GM18520 (cell line): ENCODE measurements at regions not wholly inside any gene's neighbourhood (a gene's known extent, or its start where the extent isn't known, plus 50 kb on each side); places are given as distances from the start of the nearest gene placed in this dataset.
A peak's percentile ranks its signal among the peaks of the same experiment; 100 is the strongest.
"Not testable (repeated sequence)": the region's sequence is repeated elsewhere in the genome, so short reads cannot be mapped to it uniquely, and the experiment has no call there.

Experiments
- ATAC-seq: cut with Tn5 transposase; IDR thresholded peaks from one replicate; pipeline ENCODE4 v1.9.1; 2021; ENCODE audit not compliant: unreplicated experiment

DNA sequence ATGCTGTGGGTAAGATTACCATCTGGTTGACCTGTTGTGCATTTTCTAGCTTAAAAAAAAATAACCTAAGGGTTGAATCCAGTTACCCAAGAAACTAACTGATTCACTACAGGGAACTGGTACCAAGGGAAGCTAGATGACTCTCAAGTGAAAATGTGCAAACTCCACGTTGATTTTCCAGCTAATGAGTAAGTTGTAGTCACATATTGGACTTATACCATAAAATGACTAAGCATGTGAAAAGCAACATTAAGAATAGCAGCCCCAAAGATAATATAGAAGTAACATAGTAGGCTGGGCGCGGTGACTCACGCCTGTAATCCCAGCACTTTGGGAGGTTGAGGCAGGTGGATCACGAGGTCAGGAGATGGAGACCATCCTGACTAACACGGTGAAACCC, 270.9 kb downstream of the SPRY1 start:
- ATAC-seq, result no peak

DNA sequence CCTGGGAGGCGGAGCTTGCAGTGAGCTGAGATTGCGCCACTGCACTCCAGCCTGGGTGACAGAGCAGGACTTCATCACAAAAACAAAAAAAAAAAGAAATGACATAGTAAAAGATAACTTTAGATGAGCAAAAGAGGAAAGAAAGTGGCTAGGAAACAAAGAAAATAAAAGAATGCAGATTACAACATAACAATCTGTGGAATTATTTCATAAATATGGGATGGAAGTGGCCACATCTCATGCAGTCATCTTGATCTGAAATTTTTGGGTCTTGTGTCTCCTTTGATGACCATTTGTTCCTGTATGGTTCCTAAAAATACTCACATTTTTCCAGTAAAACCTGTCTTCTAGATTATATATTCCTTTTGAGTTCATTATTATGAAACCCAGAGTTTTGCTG, 271.4 kb downstream of the SPRY1 start:
- ATAC-seq, result no peak

DNA sequence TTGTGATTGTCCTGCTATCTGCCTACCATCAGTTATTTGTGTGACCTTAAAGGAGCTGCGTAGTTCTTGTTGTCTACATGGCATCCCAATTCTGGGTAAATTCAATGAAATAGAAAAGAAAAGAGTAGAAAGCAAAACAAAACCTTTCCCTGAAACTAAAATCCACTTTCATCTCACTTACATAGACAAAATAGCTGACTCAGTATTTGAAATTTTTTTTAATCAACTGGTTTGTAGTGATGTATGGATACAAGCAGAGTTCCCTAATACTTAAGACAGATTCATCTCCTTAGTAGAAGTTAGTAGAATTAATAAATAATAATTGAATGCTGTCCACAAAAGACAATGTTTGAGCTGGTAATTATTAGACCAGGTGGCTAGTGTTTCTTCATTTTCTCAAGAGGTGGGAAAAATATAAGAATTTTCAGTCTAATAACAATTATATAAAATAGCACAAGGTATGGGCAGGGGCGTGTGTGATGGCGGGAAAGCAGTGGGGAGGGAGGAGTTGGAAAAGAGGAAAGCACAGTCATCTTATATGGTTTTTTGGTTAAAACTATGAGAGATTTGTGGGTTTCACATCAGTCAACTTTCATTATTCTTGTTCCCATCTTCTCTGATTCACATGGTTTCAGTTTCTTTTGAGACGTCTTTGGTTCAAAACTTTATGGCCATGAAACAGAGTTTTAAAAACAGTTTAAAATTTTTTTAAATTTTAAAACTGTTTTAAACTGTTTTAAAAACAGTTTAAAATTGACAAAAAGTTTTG, 275.2 kb downstream of the SPRY1 start:
- peak; percentile 79 for ATAC-seq

- ATAC-seq, result no peak
Observed at GRCh38 chr4:123672987-123673386, 276.4 kb downstream of the SPRY1 start.

DNA sequence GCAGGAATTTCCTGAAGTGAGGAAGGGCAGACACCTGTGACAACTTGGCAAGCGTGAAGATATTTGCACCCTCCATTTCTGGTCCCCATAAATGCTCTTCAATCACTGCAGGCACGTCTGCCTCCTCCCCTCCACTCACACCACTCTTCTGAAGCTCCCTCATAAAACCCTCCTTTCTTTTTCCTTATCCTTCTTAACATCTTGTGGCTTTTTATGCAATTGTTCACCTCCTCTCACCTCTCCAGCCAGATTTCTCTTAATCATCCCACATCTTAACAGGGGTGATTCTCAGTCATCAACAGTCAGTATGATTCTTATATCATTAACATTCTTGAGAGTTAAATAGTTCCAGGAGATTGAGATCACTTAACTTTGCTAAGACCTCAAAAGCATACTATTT, 277.4 kb downstream of the SPRY1 start:
- ATAC-seq, result no peak

- ATAC-seq, result no peak
Observed at GRCh38 chr4:123674762-123675465, 278.3 kb downstream of the SPRY1 start.

DNA sequence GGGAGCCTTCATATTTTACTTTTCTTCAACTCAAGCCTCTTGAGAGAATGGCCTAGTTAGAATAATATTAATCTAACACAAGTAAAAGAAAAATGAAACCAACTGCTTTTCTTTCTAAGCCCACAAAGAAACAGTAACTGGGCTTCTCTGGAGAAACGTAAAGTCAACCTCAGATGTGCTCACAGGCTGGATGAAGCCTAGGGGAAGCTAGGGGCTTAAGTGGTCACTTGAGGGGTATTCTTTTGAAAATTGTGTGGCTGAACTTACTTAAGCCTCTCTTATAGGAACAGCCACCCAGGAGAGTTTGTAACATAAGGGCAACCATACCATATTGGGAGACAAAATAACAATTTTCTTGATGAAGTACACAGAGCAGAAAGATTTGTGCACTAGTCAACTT, 279.0 kb downstream of the SPRY1 start:
- no peak for ATAC-seq

DNA sequence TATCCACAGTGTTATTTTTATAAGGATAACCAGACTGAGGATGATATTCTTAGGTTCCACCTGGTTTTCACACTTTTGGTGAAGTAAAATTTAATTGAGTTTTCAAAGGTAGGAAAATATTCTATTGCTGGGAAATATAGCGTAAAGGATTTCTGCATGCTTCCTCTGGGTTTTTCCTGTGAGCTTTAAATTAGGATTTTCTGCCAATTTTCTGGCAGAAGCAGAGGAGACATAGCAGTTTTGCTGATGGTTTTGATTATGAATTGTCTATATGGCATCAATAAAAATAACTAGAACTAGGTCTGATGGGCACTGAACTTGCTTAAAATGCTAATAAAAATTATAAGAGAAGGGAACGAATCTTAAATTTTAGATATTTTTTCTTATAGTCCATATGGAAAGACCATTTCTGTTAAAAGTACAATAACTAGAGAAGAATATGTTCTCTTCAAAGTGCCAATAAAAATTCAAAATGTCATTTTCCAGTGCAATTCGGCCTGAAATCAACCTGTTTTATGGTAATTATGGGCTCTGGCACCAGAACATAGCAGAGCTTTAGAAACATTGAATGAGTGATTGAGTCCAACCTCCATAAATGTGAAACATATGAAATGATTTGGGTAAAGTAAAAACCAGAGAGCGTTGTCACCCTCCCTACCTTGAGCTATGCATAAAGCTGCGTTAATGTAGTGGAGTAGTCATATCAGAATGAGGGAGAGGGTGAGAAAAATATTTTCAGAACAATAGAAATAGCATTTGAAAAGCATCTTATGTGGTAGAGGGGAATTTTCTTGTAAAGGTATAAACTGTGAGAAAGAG, 279.7 kb downstream of the SPRY1 start:
- peak; percentile 33 for ATAC-seq

GRCh38 chr4:123676890-123677229, 280.3 kb downstream of the SPRY1 start:
- no peak for ATAC-seq

DNA sequence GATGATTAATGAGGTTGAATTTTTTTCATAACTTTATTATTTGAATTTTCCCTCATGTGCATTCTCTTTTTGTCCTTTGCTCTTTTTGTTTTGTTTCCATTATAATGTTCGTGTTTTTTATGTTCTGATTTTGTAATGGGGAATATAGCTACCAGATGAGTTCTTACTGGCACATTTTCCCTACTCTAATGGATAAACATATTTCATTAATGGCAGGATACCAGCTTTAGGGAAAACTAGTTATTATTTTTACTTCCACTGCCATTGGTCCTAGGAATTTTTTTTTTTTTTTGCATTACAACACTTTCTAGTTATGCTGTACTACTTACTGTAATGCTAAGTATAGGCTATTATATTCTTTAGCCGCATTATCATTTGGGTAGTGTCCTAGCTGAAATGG, 286.3 kb downstream of the SPRY1 start:
- ATAC-seq, result no peak

DNA sequence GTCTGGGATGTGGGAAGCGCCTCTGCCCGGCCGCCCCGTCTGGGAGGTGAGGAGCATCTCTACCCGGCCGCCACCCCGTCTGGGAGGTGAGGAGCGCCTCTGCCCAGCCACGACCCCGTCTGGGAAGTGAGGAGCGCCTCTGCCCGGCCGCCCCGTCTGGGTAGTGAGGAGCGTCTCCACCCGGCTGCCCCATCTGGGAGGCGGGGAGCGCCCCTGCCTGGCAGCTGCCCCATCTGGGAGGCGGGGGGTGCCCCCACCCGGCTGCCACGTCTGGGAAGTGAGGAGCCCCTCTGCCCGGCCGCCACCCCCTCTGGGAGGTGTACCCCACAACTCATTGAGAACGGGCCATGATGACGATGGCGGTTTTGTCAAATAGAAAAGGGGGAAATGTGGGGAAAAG, 288.3 kb downstream of the SPRY1 start:
- not testable (repeated sequence) for ATAC-seq

DNA sequence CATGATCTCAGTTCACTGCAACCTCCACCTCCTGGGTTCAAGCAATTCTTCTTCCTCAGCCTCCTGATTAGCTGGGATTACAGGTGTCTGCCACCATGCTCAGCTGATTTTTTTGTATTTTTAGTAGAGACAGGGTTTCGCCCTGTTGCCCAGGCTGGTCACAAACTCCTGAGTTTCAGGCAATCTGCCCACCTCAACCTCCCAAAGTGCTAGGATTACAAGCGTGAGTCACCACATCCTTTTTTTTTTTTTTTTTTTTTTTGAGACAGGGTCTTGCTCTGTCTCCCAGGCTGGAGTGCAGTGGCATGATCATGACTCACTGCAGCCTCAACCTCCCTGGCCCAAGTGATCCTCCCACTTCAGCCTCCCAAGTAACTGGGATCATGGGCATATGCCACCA, 298.9 kb downstream of the SPRY1 start:
- not testable (repeated sequence) for ATAC-seq

DNA sequence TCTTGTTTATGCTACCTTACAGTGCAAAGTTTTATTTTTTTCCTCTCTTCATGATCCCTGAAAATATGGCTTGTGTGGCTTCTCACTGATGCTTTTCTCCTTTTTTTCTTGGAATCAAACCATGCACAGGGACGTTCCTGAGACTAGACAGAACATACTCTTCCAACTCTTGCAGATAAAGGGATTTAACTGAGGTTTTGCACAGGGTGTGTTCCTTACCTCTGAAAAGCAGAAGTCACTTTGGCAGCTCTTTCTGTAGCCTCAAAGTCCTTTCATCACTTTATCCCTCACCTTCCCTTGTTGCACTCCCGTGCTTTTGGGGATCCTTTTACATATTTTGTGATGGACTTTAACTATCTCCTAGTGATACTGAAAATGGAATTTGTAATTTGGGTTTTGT, 300.1 kb downstream of the SPRY1 start:
- no peak for ATAC-seq

GRCh38 chr4:123698556-123698955, 302.0 kb downstream of the SPRY1 start:
- no peak for ATAC-seq

DNA sequence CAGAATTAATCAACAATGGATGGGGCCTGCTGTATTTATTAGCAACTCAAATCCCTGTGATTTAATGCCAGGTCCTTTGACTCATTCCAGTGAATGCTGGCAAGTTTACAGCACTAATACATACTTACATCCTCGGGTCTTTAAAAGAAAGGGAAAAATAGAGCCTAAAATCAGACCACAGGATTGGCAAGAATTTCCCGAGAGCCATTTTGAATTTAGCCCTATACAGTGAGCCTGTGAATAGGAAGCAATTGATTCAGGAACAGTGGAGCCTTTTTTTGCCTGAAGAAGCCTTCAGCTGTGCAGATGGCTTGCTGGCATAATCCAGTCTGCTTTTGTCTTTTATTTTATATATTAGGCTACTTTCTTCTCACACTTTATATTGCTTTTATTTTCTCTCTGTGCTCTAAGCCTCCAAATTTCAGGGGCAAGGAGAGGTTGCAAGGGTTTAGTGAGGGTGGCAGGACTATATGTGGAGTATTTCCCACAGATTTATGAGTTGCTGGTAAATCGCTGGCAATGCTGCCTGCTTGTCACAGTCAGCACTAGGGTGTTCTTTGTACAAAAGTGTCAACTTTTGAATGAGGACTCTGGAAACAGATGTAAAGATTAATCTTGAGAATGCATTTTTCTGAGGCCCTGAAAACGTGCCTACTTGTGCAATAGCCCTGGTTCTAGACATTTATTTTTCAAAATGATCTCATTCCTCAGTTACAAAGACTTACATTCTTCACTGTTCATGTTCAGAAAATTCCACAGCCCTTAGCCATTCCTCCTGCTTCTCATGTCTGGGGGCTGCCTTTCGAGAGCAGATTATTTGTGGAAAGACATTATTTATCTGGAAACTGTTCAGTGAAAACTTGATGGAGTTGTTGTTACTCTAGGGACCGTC, 303.5 kb downstream of the SPRY1 start:
- ATAC-seq, result no peak

DNA sequence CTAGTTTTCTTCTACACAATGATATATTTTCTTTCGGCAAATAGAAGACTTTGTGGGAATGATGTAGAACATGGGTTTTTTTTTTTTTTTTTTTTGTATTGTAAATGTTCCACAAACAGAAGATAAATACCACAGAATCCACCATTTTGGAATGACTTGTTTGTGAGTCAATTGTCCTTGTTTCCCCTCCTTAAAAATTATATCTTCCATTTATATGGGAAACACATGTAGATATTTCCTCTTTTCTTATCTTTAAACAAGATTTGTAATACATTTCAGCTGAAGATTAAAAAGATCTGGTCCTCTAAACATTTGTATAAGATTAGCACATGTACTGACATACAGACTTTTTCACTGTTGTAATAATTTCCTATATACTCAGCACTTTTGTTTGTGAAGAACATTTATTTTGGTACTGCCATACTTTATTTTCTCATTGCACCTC, 304.6 kb downstream of the SPRY1 start:
- ATAC-seq, result no peak

GRCh38 chr4:123705419-123705818, 308.8 kb downstream of the SPRY1 start:
- ATAC-seq, result no peak

DNA sequence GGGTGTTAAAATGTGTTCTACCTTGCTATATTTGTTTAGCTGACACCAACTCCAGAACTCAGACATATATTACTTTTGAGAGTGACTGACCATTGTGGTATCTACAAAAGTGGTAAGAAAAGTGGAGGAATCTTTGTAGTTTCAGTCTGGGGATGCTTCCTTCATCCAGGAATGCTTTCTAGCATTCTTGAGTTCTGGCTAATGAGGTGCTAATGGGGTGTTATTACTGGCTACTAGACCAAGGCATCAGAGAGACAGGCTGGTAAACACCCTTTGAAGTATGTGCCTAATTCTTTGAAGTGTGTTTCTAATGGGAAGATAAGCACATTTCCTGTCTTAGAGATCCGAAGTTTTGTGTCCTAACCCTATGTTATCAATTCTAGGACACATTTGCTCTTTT, 310.4 kb downstream of the SPRY1 start:
- no peak for ATAC-seq

GRCh38 chr4:123708902-123709301, 312.3 kb downstream of the SPRY1 start:
- no peak for ATAC-seq

GRCh38 chr4:123709336-123709735, 312.7 kb downstream of the SPRY1 start:
- no peak for ATAC-seq

GRCh38 chr4:123731035-123731434, 334.4 kb downstream of the SPRY1 start:
- no peak for ATAC-seq
